KMS-11 (cell line): ENCODE measurements at regions not wholly inside any gene's neighbourhood (a gene's known extent, or its start where the extent isn't known, plus 50 kb on each side); places are given as distances from the start of the nearest gene placed in this dataset.

Experiments
- H2AFZ ChIP-seq: fragments of 200-600 bp; sonication (generic); 2 replicates; pipeline ENCODE4 v1.6.1; 2016; ENCODE audit warnings: antibody characterized with exemption, mixed run types, low read depth
- H3K27ac ChIP-seq: fragments of 200-600 bp; sonication (generic); 2 replicates; pipeline ENCODE4 v1.6.1; 2016; ENCODE audit warnings: mild to moderate bottlenecking, mixed run types
- H3K27me3 ChIP-seq: fragments of 200-600 bp; sonication (generic); 2 replicates; pipeline ENCODE4 v1.6.1; 2017; ENCODE audit warnings: mild to moderate bottlenecking, low read depth, mixed run types, moderate library complexity; ENCODE audit not compliant: insufficient read depth
- H3K36me3 ChIP-seq: fragments of 200-600 bp; sonication (generic); 2 replicates; pipeline ENCODE4 v1.6.1; 2017; ENCODE audit warnings: mild to moderate bottlenecking, mixed run types; ENCODE audit not compliant: insufficient read depth
- H3K4me1 ChIP-seq: fragments of 200-600 bp; sonication (generic); 2 replicates; pipeline ENCODE4 v1.6.1; 2016; ENCODE audit warnings: mild to moderate bottlenecking, low read depth, mixed run types; ENCODE audit not compliant: poor library complexity, severe bottlenecking
- H3K4me2 ChIP-seq: fragments of 200-600 bp; sonication (generic); 2 replicates; pipeline ENCODE4 v1.7.0; 2016; ENCODE audit warnings: mild to moderate bottlenecking, mixed run types
- H3K4me3 ChIP-seq: fragments of 200-600 bp; sonication (generic); IDR thresholded peaks from 2 replicates; pipeline ENCODE4 v1.6.1; 2017; ENCODE audit warnings: low read depth, low read length, mixed read lengths; ENCODE audit not compliant: insufficient read depth
- H3K79me2 ChIP-seq: fragments of 200-600 bp; sonication (generic); 2 replicates; pipeline ENCODE4 v1.6.1; 2016; ENCODE audit warnings: low read depth, mixed run types; ENCODE audit not compliant: insufficient read depth
- H3K9ac ChIP-seq: fragments of 200-600 bp; sonication (generic); 2 replicates; pipeline ENCODE4 v1.6.1; 2016; ENCODE audit warnings: mild to moderate bottlenecking, mixed run types
- H4K20me1 ChIP-seq: fragments of 200-600 bp; sonication (generic); 2 replicates; pipeline ENCODE4 v1.6.1; 2016; ENCODE audit warnings: mild to moderate bottlenecking, mixed run types; ENCODE audit not compliant: insufficient read depth
- TF ChIP-seq, protein P1 (sequence below): fragments of 200-600 bp; sonication (generic); conservative IDR thresholded peaks from 2 replicates; pipeline ENCODE4 v1.6.1; 2017; ENCODE audit warnings: low read depth, mild to moderate bottlenecking, antibody characterized with exemption, low read length, moderate library complexity, mixed read lengths

DNA sequence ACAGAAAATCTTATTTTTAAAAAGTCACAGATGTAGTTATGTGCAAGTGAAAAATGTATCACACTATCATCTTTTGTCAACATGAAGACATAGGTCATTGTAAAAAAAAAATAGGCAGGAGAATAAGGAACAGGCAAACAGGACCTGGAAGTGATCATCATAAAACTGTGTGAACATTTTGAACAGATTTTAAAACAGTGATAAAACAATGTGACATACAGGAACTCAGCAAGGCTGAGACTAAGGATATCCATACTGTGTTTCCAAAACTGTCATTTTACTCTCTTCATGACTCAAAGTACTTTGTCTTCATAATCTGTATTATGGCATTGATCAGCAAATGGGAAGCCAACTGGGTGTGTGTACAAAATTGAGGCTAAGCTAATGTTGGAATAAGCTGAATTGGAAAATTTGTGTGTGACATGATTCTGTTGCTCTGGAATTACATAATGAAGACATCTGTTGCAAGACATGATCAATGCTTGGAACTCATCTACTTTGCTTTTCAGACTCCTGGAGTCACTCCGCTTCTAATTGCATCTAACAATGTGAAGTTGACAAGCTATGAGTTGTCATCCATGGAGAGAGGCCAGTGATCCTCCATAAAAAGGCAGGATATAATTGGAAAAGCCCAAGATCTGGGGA is 978.7 kb upstream of the NUDT12 start:
- H3K36me3 ChIP-seq = no peaks in the 10 kb centered on the region
- H3K4me3 ChIP-seq = no peak overlapping the region
- no peaks in the 10 kb centered on the region for H3K79me2 ChIP-seq
- H4K20me1 ChIP-seq = no peaks in the 10 kb centered on the region
- H3K4me1 ChIP-seq = no peaks in the 10 kb centered on the region
- H3K27me3 ChIP-seq = no peaks in the 10 kb centered on the region
- TF ChIP-seq, protein P1, sequence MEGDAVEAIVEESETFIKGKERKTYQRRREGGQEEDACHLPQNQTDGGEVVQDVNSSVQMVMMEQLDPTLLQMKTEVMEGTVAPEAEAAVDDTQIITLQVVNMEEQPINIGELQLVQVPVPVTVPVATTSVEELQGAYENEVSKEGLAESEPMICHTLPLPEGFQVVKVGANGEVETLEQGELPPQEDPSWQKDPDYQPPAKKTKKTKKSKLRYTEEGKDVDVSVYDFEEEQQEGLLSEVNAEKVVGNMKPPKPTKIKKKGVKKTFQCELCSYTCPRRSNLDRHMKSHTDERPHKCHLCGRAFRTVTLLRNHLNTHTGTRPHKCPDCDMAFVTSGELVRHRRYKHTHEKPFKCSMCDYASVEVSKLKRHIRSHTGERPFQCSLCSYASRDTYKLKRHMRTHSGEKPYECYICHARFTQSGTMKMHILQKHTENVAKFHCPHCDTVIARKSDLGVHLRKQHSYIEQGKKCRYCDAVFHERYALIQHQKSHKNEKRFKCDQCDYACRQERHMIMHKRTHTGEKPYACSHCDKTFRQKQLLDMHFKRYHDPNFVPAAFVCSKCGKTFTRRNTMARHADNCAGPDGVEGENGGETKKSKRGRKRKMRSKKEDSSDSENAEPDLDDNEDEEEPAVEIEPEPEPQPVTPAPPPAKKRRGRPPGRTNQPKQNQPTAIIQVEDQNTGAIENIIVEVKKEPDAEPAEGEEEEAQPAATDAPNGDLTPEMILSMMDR = no peak
- no peak overlapping the region for H2AFZ ChIP-seq
- H3K9ac ChIP-seq = no peak overlapping the region
- H3K27ac ChIP-seq = no peak overlapping the region
- H3K4me2 ChIP-seq = no peak overlapping the region

- no peaks in the 10 kb centered on the region for H3K27me3 ChIP-seq
- no peaks in the 10 kb centered on the region for H3K36me3 ChIP-seq
- H3K4me1 ChIP-seq = no peaks in the 10 kb centered on the region
- H3K79me2 ChIP-seq = no peaks in the 10 kb centered on the region
- H3K4me3 ChIP-seq = no peak overlapping the region
- no peak overlapping the region for H3K9ac ChIP-seq
- H3K4me2 ChIP-seq = no peak overlapping the region
- TF ChIP-seq, protein P1 = no peak
- H2AFZ ChIP-seq = no peak overlapping the region
- no peak overlapping the region for H3K27ac ChIP-seq
- no peaks in the 10 kb centered on the region for H4K20me1 ChIP-seq
Observed at GRCh38 chr5:104540448-104540847, 977.9 kb upstream of the NUDT12 start.

DNA sequence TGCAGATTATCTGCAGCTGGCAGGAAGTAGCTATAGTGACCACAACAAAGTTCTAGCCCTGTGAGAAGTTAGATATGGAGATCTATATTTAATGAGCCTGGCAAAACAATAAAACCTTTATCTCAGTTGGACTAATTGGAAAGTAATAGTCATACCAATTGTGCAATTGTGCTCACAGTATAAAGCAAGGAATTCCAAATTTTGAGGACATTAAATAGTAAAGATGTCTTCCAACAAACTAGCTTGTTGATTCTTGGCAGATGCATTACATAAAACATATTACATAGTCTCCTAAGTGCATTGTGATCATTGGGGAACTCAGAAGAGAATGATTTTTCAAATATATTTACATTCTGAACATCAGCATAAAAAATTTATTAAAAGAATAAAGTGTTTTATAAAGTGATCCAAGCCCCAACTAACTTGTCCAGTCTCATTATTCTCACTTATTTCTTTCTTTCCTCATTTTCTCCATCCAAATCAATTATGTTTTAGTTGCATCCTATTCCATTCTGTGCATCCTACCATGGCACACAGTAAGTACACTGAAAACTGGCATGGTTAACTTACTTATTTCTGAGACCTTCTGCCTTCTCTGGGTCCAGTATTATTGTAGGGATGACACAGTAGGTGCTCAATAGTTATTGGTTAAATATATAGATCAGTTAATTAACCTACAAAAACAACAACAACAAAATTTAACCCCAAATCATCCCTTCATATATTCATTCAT is 977.2 kb upstream of the NUDT12 start:
- Histone ChIP-seq H3K4me2 (no peak overlapping the region), H3K36me3 (no peaks in the 10 kb centered on the region), H3K79me2 (no peaks in the 10 kb centered on the region), H4K20me1 (no peaks in the 10 kb centered on the region), H3K27me3 (no peaks in the 10 kb centered on the region), H3K4me1 (no peaks in the 10 kb centered on the region), H3K4me3 (no peak overlapping the region), H2AFZ (no peak overlapping the region), H3K9ac (no peak overlapping the region), H3K27ac (no peak overlapping the region)
- TF ChIP-seq, protein P1 = no peak

GRCh38 chr5:104538734-104539133 is 976.1 kb upstream of the NUDT12 start:
- Histone ChIP-seq H2AFZ (no peak overlapping the region), H3K4me1 (no peaks in the 10 kb centered on the region), H3K27me3 (no peaks in the 10 kb centered on the region), H3K4me2 (no peak overlapping the region), H3K9ac (no peak overlapping the region), H3K79me2 (no peaks in the 10 kb centered on the region), H3K27ac (no peak overlapping the region), H4K20me1 (no peaks in the 10 kb centered on the region), H3K36me3 (no peaks in the 10 kb centered on the region), H3K4me3 (no peak overlapping the region)
- TF ChIP-seq, protein P1 = no peak
